Fibroblast of skin of right quadriceps (primary cell): ENCODE measurements at regions not wholly inside any gene's neighbourhood (a gene's known extent, or its start where the extent isn't known, plus 50 kb on each side); places are given as distances from the start of the nearest gene placed in this dataset.
A peak's percentile ranks its signal among the peaks of the same experiment; 100 is the strongest.

Source experiments
- DNase-seq: peaks from one replicate; pipeline ENCODE4 v3.0.0-alpha.2; 2013

GRCh38 chr2:240300840-240301239 lies 134.6 kb upstream of the GPC1 start:
- no peak for DNase-seq

DNA sequence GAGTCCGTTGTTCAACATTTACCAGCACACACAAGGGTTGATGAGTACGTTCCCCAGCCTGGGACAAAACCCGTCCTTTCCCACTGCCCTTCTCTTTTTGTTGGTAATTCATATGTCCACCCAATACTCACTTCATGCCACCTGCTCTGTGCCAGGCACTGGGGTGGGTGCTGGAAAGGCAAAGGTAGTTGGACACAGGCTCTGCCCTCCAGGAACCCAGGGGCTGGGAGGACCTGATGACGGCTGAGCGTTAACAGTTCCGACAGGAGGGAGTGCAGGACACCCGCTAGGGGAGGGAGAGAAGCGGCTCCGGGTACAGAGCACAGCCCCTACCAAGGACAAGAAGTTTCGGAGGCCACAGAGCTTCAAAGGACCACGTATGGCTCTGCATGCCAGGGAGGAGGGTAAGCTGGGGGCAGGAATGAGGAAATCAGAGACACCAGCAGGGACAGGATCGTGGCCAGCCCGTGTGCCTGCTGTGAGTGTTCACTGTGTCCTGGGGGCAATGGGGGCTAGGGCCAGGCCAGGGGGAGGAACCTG lies 134.1 kb upstream of the GPC1 start:
- DNase-seq, result no peak

DNA sequence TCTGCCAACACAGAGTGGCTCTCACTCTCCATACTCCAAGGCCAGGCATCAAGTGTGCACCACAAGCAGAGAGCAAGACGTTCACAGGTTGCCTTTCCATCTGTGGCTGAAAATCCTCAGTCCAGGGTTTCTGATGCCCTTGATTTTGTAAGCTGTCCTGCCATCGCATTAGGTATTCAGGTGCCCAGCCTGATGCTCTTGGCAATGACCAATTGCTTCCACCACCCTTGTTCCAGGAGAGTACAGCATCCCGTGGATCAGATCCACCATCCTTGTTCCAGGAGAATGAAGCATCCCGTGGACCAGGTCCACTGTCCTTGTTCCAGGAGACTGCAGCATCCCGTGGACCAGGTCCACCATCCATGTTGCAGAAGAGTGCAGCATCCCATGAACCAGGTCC lies 133.4 kb upstream of the GPC1 start:
- no peak for DNase-seq

DNA sequence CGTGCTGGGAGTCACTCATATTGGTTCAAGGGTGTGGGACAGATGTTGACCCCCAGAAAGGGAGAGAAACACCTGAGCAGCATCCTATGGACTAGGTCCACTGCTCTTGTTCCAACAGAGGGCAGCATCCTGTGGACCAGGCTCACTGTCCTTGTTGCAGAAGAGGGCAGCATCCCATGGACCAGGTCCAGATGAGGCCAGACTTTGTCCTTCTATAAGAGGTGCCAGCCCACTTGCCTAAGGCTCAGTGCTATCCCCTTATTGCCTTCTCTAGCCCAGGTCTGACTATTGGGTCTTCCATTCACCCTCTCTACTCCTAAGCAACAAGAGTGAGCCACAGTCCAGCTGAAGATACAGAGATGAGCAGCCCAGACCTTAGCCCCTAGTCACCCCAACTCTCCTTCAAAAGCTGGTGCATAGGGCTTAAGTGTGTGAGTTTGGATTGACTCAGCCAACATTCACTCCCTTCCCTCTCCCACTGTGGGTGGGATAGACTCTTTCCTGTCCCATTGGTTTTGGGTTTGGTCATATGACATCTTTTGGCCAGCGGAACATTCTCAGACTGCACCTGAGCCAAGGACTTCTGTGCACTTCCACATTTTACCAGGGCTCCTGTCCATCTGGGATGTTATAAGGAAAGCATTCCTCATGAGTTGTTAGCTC lies 132.4 kb upstream of the GPC1 start:
- DNase-seq, result no peak

DNA sequence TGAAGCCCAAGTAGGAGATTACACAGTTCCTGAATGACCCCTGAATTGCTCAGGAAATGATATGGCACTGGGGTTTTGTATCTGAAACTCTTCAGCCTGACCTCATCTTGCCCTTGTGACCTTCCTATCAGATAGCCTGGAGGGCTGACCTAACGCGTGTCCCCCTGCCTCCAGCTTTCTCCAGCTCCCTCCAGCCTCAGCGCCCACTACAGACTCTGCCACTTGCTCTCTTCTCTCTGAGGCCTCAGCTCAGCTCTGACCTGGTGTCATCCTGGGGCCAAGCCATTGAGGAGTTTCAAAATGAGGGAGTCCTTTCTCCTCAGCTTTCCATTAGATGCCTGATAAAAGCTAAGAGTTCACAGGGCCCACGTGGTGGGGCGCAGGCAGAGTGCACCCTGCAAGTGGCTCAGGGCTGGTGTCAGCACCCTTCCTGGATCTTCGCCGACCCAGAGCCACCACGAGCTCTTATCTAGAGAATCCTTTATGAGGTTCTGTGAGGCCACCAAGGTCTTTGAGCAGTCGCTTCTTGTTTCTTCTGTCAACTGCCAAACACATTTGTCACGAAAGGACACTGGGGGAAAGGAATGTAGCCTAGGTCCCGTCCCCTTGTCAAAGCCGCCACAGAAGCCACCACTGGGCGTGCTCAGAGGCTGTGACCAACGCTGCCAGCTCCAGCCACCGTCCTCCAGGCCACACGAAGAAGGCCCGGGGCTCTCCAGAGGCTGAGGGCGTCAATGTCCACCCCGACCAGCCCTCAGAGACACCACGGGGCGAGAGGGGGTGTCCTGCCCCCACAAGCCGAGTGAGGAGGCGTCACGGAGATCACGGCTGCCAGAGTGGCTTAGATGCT lies 131.3 kb upstream of the GPC1 start:
- DNase-seq, result no peak

GRCh38 chr2:240304746-240305161 lies 130.7 kb upstream of the GPC1 start:
- DNase-seq, result no peak

DNA sequence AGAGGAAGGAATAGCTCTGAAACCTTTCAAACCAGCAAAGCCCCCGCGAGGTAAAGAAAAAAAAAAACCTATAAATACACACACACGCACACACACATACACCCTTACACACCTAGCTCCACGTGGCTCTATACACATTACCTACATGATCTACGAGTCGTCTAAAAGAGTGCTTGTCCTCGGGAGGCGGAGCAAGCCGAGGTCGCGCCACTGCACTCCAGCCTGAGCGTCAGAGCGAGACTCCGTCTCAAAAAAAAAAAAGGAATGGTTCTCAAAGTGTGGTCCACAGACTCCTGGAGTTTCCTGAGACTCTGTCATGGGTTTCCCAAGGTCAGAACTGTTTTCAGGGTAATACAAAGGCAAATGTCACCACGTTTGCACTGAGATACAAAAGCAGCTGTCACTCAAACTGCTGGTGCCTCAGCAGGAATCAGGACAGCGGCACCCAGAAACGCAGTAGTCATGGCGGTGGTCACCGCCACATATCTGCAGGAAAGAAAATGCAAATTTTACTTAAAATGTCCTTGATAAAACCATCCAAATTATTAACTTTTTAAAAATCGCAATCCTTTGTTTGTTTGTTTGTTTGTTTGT lies 130.0 kb upstream of the GPC1 start:
- no peak for DNase-seq

- DNase-seq, result no peak
Observed at GRCh38 chr2:240306185-240306584, 129.3 kb upstream of the GPC1 start.

DNA sequence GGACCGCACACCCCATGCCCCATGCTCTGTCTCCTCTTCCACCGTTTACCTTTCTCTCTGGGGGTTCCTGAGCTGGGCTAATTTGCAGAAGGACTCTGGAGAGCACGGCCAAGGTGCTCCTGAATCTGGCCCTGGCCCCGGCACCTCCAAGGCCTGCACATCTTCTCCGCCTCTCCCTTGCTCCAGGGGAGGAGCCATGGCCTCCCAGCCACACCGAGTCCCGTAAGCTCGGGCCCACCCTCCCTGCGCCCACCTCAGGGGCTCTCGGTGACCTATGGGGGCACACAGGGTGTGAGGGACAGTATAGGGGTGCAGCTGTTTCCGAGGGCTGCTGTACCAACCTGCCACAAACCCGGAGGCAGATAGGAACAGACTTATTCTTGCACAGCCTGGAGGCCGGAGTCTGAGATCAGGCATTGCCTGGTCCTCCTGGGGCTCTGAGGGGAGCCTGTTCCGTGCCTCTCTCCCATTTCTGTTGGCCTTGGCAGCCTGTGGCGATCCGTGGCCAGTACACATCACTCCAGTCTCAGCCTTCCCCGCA lies 127.3 kb upstream of the GPC1 start:
- no peak for DNase-seq

GRCh38 chr2:240309214-240309613 lies 126.2 kb upstream of the GPC1 start:
- no peak for DNase-seq

DNA sequence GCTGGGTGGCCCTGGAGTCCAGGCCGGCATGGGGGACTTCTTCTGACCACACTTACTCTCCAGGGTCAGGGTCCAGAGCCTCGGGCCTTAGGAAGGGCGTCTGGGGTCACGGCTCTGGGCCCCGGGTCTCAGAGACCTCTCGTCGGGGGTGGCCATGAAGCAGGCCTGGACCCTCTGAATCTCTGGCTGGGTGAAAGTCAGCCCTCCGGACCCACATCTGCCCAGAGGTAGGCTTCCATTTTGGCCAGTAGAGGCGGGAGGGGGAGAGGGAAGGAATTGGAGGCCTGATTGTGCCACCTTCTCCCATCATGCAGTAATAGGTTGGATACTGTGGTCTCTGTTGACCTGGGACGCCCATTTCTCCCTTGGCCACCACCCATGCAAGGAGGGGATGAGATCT lies 125.3 kb upstream of the GPC1 start:
- DNase-seq, result no peak

GRCh38 chr2:240310645-240311044 lies 124.8 kb upstream of the GPC1 start:
- no peak for DNase-seq

GRCh38 chr2:240311821-240312220 lies 123.6 kb upstream of the GPC1 start:
- no peak for DNase-seq

GRCh38 chr2:240319221-240319854 lies 116.1 kb upstream of the GPC1 start:
- no peak for DNase-seq

GRCh38 chr2:240319855-240320203 lies 115.6 kb upstream of the GPC1 start:
- no peak for DNase-seq

- peak; percentile 37 for DNase-seq
Observed at GRCh38 chr2:240320204-240320993, 115.1 kb upstream of the GPC1 start.

DNA sequence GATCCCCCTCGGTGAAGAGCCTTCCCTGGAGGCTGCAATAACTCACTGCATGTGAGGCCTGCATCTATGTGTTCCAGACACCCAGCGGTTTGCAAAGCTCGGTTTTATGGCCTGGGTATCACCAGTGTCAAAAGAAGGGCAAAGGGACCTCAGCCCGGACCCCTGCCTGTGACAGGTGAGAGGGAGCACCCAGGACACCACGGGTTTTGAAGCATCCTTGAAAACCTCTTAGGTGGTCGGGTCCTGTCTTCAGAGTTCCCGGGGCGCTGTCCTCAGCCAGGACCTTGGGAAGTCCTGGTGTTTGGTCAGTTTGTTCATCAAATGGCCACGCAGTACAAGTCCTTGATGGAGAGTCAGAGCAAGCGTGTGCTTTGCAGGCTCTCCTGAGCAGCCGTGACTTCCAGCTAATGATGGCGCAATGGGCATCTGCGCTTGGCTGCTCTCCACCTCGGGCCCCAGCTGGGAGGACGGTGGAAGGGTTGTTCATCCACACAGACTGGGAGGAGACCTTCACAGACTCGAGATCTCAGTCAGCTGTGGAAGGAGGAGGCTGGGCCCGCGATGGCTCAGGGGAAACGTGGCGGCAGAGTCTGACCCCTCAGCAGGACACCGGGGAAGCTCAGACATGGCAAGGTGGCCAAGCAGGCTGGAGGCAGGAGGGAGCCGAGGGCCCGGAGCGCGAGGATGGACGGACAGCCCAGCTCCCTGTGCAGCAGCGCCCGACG lies 113.1 kb upstream of the GPC1 start:
- DNase-seq, result no peak

DNA sequence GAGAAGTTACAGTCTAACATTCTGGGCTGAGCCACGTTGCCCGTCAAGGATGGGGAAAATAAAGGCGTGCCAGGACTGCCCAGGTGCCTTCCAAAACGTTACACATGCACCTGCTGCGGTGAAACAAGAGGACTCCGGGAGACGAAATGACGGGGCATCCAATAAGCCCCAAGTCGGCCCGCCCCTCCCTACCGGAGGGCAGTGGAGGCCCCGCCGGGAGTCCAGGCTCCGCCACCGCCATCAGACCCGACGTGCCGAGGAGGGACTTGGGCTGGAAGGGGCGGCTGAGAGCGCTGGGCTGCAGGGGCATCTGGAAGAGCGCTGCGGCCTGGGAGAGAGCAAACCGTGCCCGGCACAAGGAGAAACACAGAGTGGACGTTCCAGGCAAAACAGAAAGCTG lies 112.5 kb upstream of the GPC1 start:
- no peak for DNase-seq

- DNase-seq, result no peak
Observed at GRCh38 chr2:240323601-240324291, 111.7 kb upstream of the GPC1 start.

DNA sequence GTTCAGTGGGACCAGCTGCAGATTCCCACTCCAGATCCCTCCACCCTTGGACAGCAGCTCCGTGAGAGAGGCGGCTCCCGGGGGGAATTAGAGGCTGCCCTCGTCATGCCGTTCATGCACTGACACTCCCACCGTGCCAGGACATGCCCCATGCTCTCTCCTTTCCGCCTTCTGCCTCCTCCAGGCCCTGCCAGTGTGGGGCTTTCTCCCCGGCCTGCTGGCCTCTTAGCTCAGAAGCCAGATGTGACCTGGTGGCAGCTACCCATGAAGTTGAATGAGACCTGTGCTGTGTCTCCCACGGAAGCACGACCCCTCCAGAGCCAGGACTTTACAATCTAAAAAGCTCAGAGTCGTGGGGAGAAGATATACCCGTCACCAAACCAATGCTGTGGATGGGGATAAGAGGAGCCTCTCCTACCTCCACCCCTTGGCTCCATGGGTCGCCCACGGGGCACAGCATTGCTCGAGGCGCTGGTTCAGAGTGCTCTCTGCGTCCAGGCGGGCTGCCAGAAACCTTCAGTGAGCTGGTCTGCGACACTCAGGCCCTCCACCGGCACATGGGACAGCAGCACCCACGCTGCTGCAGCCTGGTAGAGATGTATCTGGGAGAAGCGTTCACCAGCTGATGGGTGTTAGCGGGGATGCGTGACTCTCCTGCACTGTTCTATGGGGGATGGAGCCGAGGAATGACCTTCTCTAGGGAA lies 111.0 kb upstream of the GPC1 start:
- DNase-seq, result no peak
